ENCODE measurements at regions not wholly inside any gene's neighbourhood (a gene's known extent, or its start where the extent isn't known, plus 50 kb on each side); places are given as distances from the start of the nearest gene placed in this dataset.

GRCh38 chr4:23070848-23071570 lies 378.3 kb downstream of the GBA3 start:
- H3K36me3 ChIP-seq (ENCODE audit: insufficient read depth, low read length) = no peaks in the 10 kb centered on the region
- H3K79me2 ChIP-seq (ENCODE audit: insufficient read depth, low read length) = no peaks in the 10 kb centered on the region
- no peaks in the 10 kb centered on the region for H3F3A ChIP-seq (ENCODE audit: low read depth)
- no peaks in the 10 kb centered on the region for H3K27me3 ChIP-seq (ENCODE audit: insufficient read depth, low read length, poor library complexity, severe bottlenecking)
- no peak overlapping the region for H2AFZ ChIP-seq (ENCODE audit: low read length)
- H3K4me3 ChIP-seq (ENCODE audit: low read length, poor library complexity, severe bottlenecking) = no peak overlapping the region
- H3K4me1 ChIP-seq (ENCODE audit: insufficient read depth, low read length, poor library complexity, severe bottlenecking) = no peaks in the 10 kb centered on the region
- no peak overlapping the region for H3K9ac ChIP-seq (ENCODE audit: low read depth, low read length, poor library complexity, severe bottlenecking)
- H3K9me3 ChIP-seq (ENCODE audit: insufficient read depth, low read depth, low read length) = no peaks in the 10 kb centered on the region
- no peaks in the 10 kb centered on the region for H4K20me1 ChIP-seq (ENCODE audit: insufficient read depth, low read length, poor library complexity, severe bottlenecking)
- H3K4me2 ChIP-seq (ENCODE audit: low read depth, low read length, poor library complexity, severe bottlenecking) = no peak overlapping the region
- TF ChIP-seq, protein P1, sequence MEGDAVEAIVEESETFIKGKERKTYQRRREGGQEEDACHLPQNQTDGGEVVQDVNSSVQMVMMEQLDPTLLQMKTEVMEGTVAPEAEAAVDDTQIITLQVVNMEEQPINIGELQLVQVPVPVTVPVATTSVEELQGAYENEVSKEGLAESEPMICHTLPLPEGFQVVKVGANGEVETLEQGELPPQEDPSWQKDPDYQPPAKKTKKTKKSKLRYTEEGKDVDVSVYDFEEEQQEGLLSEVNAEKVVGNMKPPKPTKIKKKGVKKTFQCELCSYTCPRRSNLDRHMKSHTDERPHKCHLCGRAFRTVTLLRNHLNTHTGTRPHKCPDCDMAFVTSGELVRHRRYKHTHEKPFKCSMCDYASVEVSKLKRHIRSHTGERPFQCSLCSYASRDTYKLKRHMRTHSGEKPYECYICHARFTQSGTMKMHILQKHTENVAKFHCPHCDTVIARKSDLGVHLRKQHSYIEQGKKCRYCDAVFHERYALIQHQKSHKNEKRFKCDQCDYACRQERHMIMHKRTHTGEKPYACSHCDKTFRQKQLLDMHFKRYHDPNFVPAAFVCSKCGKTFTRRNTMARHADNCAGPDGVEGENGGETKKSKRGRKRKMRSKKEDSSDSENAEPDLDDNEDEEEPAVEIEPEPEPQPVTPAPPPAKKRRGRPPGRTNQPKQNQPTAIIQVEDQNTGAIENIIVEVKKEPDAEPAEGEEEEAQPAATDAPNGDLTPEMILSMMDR (conservative IDR thresholded peaks at IDR 0.05; ENCODE audit: low read length) = no peak
- TF ChIP-seq EZH2phosphoT487 (IDR thresholded peaks at IDR 0.05; ENCODE audit: borderline replicate concordance) = no peak
- H3K9me2 ChIP-seq (replicated peaks; ENCODE audit: low read depth, low read length) = no peaks in the 10 kb centered on the region

DNA sequence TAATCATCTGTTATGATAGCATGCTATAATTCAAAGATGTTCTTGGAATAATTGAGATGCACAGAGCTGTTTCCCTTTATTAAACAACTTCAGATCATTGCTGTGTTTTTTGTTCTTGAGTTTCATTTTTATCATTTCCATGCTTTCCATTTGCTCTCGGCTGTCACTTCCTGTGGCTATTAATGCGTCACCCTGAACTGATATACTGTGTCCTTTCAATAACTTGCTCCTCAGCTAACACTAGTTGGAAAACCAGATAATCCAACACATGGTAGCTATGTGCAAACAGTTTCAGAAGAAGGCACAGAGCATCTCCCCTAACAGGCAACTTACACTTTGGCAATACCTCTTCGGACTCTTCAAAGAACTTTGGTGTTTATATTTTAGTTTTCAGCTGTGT lies 376.0 kb downstream of the GBA3 start:
- TF ChIP-seq, protein P1 (conservative IDR thresholded peaks at IDR 0.05; ENCODE audit: low read length) = no peak
- TF ChIP-seq EZH2phosphoT487 (IDR thresholded peaks at IDR 0.05; ENCODE audit: borderline replicate concordance) = no peak
- Histone ChIP-seq H3K9me3 (ENCODE audit: insufficient read depth, low read depth, low read length) (no peaks in the 10 kb centered on the region), H3K4me3 (ENCODE audit: low read length, poor library complexity, severe bottlenecking) (no peak overlapping the region), H3K79me2 (ENCODE audit: insufficient read depth, low read length) (no peaks in the 10 kb centered on the region), H4K20me1 (ENCODE audit: insufficient read depth, low read length, poor library complexity, severe bottlenecking) (no peaks in the 10 kb centered on the region), H3F3A (ENCODE audit: low read depth) (no peaks in the 10 kb centered on the region), H3K9ac (ENCODE audit: low read depth, low read length, poor library complexity, severe bottlenecking) (no peak overlapping the region), H3K27me3 (ENCODE audit: insufficient read depth, low read length, poor library complexity, severe bottlenecking) (no peaks in the 10 kb centered on the region), H2AFZ (ENCODE audit: low read length) (no peak overlapping the region), H3K4me1 (ENCODE audit: insufficient read depth, low read length, poor library complexity, severe bottlenecking) (no peaks in the 10 kb centered on the region), H3K4me2 (ENCODE audit: low read depth, low read length, poor library complexity, severe bottlenecking) (no peak overlapping the region), H3K36me3 (ENCODE audit: insufficient read depth, low read length) (no peaks in the 10 kb centered on the region), H3K9me2 (replicated peaks; ENCODE audit: low read depth, low read length) (no peaks in the 10 kb centered on the region)

- H3F3A ChIP-seq (ENCODE audit: low read depth) = no peaks in the 10 kb centered on the region
- no peaks in the 10 kb centered on the region for H3K36me3 ChIP-seq (ENCODE audit: insufficient read depth, low read length)
- no peaks in the 10 kb centered on the region for H3K9me2 ChIP-seq (replicated peaks; ENCODE audit: low read depth, low read length)
- no peak overlapping the region for H3K4me3 ChIP-seq (ENCODE audit: low read length, poor library complexity, severe bottlenecking)
- H3K27me3 ChIP-seq (ENCODE audit: insufficient read depth, low read length, poor library complexity, severe bottlenecking) = no peaks in the 10 kb centered on the region
- no peaks in the 10 kb centered on the region for H3K79me2 ChIP-seq (ENCODE audit: insufficient read depth, low read length)
- H3K4me2 ChIP-seq (ENCODE audit: low read depth, low read length, poor library complexity, severe bottlenecking) = no peak overlapping the region
- H2AFZ ChIP-seq (ENCODE audit: low read length) = no peak overlapping the region
- H3K9me3 ChIP-seq (ENCODE audit: insufficient read depth, low read depth, low read length) = no peaks in the 10 kb centered on the region
- no peaks in the 10 kb centered on the region for H3K4me1 ChIP-seq (ENCODE audit: insufficient read depth, low read length, poor library complexity, severe bottlenecking)
- H3K9ac ChIP-seq (ENCODE audit: low read depth, low read length, poor library complexity, severe bottlenecking) = no peak overlapping the region
- no peaks in the 10 kb centered on the region for H4K20me1 ChIP-seq (ENCODE audit: insufficient read depth, low read length, poor library complexity, severe bottlenecking)
- TF ChIP-seq EZH2phosphoT487 (IDR thresholded peaks at IDR 0.05; ENCODE audit: borderline replicate concordance) = no peak
- TF ChIP-seq, protein P1 (conservative IDR thresholded peaks at IDR 0.05; ENCODE audit: low read length) = no peak
These were observed 375.6 kb downstream of the GBA3 start for GRCh38 chr4:23068287-23068686.
